Urothelium cell line (cell line): ENCODE measurements at regions not wholly inside any gene's neighbourhood (a gene's known extent, or its start where the extent isn't known, plus 50 kb on each side); places are given as distances from the start of the nearest gene placed in this dataset.
A peak's percentile ranks its signal among the peaks of the same experiment; 100 is the strongest.

Experiments used
- DNase-seq: peaks from one replicate; pipeline ENCODE4 v3.0.0; 2011; ENCODE audit warnings: low spot score, mixed read lengths
- FAIRE-seq: peaks from 2 replicates; lab custom pipeline; 2011; peaks lifted over from hg19 to GRCh38; lab: Jason Lieb, UNC

DNA sequence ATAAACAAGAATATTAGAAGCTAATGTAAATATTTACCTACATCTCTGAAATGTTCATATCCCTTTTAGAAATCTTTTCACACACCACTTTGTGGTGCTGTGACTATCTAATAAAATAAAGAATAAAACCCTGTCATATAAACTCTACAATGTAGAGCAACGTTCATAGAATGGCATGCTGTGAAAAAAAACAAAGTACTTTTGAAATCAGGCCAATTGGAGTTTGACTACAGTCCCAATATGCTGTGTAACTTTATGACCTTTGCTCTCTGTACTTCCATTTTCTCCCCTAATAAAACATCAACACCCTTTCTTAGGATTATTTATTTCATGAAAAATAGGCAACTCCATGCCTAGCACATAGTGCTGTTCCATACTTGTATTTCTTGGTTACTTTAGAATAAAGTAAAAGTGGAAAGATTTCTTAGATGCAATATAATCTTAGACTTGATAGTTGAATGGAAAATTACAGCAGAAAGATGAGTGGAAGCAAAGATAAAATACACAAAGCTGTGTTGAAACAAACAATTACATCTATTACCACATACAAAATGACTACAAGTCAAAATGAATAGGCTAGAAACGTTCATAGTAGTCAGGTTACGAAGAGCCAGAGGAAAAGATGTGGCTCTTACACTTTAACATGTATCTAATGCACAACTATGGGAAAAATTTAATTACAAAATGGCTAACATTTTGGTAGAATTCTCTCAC lies 613.2 kb upstream of the SLITRK5 start:
- FAIRE-seq (no peak), DNase-seq (no peak)

DNA sequence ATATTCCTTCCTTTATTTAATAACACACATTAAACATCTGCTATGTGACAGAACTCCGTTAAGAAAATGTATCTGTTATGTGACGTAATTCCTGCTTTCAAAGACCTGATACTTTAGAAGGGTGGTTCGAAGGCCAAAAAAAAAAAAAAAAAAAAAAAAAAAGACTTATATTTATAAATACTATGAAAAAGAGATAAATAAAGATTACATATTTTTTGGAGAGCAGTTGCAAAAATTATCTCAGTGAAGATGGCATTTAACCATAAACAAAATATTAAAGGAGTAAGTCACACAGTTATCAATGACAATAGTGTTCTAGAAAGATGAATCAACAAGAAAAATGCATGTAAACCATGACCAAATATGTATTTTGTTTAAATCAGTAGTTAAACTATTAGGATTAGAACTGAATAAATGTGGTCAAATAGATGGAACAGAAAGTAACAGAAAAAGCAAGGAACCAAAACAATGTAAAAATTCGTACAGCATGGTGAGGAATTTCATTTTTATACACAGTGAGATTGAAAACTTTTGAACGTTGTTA lies 612.3 kb upstream of the SLITRK5 start:
- DNase-seq: no peak
- no peak for FAIRE-seq

DNA sequence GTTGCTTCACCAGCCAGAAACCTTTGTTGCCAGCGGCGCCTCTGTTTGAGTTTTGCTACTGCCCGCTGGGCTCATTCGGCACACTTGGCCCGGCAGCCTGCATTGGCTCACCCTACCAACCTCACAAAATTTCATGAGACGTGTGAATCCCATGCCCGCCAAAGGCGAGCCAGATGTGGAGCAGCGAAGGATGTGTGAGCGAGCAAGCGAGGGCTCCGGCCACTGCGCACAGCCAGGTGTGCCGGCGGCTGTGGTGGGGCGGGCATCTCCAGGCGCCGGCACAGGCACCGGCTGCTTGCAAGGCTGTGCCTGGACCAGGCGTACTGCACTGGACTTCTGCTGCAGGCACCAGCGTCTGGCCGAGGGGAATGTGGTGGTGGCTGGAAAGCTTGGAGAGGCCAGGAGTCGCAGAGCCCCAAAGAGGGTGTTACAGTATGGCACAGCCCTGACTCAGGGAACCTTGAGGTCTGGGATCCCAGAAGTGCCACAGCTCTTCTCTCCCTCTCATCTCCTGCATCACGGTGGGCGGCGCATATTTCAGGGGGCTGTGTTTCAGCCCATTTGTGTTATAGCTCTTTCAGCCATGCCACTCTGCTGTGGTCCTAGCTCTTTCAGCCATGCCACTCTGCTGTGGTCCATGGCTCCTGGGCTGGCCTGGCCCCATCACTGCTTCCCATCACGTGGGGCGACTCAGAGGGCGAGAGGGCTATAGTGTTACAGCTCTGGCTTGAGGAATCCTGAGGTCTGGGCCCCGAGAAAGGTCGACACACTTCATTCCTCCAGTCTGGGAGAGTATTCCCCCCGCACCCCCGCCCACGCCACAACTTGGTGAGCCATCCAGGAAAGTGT lies 592.0 kb upstream of the SLITRK5 start:
- DNase-seq: no peak
- FAIRE-seq: no peak

DNA sequence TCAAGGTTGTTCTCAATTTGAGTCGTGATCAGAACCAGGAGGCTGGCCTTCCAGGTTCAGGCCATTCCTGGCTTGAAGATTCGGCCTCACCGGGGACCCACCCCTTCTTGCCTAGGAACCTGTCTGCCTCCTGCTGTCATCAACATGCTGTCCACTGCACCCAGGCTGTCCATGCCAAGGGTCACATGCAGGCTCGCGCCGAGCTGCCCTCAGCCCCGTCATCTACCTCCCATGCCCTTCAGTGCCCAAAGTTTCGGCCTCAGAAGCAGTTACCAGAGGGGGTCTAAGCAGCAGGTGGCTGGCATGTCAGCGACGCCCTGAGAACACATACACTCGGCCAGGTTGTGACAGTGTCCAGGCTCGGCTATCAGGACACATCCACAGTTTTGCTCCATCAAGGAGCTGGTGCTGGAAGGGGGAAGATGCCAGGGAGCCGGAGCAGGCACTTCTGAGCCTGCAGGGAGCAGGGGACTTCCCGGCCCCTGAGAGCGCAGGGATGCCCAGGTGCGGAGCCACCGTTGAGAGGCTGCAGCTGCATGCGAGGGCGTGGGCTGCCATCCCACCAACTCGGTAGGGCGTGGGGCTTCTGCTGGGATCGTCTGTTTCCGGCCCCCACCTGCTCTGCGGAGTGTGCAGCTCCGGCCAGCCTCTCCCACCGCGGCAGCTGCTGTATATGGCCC lies 590.9 kb upstream of the SLITRK5 start:
- no peak for DNase-seq
- FAIRE-seq: no peak

DNA sequence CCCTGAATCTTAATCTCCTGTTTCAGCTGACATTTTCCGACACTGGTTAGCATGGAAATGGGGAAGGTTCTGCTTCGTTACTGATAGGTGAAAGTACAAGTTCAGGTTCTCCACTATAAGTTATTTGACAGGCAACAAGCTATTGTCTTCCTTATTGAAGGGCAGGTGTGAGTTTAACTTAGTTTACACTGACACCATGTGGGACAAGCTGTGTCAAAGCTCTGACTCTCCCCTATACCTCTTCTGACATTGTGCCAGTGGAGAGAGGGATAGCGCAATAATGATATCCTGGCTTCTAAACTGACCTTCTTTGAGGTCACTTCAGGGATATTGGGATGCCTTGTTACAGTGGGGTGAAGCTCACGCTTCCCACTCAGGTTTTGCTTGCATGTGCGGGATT lies 587.0 kb upstream of the SLITRK5 start:
- no peak for DNase-seq
- no peak for FAIRE-seq

DNA sequence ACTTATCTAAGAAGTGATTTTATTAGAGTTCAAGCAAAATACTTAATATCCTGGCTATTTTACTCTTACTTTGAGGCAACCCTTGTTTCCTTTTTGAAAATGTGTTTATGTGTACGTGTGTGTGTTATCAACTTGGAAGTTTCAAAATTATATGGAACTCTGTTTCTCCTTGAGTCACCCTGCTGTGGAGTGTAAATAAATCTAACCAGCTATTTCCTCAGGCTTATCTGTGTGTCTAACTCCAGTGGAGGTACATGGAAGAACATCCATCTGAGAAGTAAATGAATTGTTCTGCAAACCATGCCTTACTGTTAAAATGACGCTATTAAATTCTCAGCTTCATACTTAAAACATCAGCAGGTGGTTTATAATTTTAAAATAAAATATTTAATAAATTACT lies 583.4 kb upstream of the SLITRK5 start:
- no peak for FAIRE-seq
- DNase-seq: no peak

DNA sequence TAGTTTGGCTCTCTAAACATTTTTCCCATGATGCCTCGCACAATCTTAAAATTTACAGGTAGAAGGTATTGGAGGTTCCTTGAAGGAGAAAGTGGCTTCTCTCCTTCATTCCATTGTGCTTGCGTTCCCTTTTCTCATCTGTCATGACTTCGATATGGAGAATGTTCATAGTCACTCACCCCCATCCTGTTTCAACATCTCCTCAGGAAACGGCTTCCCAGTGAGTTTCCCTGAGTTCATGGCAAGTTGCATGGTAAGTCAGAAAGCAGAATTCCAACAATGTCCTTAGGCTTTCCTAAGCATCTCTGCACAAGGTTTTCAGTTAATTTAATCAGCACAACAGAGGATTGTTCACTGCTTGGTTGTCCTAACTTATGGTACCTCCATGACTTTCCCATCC lies 581.8 kb upstream of the SLITRK5 start:
- FAIRE-seq: no peak
- no peak for DNase-seq

DNA sequence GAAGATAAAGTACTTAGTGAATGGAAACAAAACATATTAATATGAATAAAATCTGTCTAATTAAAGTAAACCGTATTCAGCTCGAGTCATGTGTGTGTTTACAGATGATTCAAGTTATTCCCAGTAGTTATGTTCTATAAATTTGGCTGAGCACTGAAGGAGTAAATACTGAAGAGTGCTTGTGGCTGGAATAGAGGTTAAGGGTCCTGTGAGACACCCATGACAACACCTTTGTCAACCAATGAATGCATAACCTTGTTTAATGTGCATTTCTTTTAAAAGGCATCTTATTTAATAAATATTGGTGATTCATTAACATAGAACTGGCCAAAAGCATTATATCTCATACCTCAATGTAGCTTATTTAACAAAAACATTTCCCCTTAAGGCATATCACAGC lies 577.8 kb upstream of the SLITRK5 start:
- DNase-seq: no peak
- FAIRE-seq: no peak

DNA sequence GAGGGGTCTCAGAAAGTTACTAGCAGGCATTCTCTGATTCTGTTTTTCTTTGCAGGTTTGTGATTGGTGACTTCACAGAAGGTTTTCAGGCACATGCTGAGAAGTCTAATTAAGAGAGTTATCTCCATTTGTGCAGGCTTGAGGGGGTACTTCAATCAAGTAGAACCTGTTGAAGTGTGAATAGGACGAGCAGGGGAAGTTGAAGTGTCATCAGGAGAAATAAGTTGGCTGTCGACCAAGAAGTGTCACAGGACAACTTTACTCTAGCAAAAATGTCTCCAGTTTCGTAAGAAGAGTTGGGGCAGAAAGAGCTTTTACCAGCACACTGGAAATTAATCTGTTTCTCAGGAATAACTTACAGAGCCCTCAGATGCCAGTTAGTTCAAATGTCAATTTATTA lies 576.5 kb upstream of the SLITRK5 start:
- DNase-seq (no peak), FAIRE-seq (no peak)

DNA sequence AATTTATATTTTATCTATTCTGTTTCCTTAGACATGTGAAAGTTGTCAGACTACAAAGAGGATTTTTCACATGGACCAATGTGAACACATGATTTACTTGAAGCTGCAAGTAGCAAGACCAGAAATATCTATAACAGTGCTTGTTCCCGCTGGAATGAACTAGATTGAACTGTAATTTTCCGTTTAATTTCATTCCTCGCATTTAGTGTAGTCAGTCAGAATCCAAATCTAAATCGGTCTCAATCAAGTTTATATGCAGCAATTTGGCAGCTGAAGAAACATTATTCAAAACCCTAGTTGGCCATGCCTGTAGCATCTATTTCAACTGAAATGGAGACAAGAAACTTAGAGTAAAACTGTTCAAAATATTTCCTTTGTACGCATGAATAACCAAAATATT lies 570.7 kb upstream of the SLITRK5 start:
- DNase-seq: no peak
- FAIRE-seq: no peak

DNA sequence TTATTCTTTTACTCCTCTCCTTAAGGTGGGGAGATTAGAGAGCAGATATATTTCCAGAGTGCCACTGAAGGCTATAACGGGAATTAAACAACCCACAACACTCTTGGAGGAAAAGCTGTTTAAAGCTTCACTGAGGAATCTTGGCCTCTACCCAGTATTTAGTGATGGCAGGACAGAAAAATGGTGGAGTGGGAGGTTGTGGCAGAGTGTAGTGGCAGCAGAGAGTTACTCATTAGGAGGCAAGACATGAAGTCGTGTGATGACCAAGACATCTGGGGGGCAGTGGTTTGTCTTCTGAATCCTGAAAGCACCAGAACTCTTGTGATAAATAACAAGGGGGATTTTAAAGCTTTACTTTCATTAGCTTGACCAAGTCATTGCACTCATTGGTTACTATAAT lies 563.5 kb upstream of the SLITRK5 start:
- DNase-seq: no peak
- FAIRE-seq: no peak

DNA sequence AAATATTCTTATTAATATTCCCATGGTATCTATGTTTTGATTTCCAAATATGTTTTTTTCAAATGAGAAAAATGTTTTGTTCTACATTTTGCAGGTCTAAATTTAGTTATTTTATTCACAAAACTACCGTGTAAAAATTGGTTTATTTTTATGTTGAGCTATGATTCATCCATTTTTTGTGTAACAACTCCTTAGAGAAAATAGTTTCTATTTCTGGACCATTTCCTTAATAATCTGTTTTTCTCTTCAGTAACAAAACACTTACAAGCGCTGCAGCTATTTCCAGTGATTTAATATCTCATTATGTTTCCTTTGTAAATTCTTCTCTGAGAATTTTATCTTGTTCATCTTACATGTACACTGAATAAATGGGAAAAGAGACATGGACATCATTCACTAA lies 550.7 kb upstream of the SLITRK5 start:
- no peak for DNase-seq

DNA sequence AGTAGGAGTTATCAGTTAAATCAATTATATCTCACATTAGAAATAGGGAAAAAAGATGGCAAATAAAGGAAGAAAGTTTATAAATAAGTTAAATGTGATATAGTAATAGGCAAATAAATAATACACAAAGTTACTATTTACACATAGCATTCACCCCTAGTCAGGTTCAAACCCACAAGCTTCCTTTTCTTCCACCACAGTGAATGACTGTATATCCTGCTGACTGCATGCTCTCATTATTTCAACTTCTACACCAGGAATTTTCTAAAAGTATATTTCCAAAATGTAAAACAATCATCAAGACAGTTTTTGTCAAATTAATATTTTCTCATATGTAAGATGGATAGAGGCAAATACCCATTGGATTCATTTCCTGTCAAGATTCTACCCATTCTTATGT lies 548.6 kb upstream of the SLITRK5 start:
- DNase-seq (no peak), FAIRE-seq (no peak)

More for the DNA sequence above, 550.7 kb upstream of the SLITRK5 start:
- FAIRE-seq: no peak

DNA sequence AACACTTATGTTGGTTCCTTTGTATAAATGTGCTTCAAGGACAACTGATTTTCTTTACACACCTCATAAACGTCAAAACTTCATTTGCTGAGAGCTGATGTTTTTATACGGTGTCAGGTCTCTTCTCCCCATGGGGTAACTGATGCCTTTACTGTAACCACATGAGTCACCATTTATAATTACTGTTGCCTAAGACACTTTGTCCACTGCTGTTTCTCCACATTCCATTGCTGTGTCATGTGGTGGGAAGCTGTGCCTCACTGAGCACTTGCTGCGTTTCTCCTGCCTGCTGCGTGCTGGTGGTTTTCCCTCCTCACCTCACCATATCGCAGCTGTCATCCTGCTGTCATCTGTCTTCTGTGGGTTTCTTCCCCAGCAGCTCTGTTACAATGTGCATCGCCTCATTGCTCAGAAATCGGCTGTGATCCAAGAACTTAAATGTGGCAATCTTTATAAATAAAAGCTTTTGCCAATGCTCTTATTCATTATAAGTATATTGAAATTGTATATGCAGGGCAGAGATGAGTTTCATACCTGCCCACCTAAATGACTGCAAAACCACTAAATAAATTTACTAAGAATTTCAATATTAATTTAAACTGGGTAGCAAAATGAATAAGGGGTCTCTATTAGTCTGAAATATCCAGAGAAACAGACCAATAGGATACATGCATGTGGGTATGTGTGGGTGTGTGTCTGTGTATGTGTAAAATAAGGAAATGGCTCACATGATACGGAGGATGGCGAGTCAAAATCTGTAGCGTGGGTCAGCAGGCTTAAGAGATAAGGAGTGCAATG lies 547.0 kb upstream of the SLITRK5 start:
- peak; percentile 65 for DNase-seq
- no peak for FAIRE-seq

DNA sequence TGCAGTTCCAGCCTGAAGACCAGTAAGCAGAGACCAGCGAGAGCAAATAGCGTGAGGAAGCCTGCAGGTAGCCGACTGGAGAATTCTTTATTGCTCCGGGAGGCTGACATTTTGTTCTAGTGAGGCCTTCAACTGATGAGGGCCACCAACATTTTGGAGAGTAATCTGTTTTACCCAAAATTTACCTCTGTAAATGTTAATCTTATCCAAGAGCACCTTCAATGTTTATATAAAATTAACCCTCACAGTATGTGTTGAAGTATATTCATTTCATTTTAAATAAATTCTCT lies 546.4 kb upstream of the SLITRK5 start:
- FAIRE-seq: no peak
- DNase-seq: no peak

DNA sequence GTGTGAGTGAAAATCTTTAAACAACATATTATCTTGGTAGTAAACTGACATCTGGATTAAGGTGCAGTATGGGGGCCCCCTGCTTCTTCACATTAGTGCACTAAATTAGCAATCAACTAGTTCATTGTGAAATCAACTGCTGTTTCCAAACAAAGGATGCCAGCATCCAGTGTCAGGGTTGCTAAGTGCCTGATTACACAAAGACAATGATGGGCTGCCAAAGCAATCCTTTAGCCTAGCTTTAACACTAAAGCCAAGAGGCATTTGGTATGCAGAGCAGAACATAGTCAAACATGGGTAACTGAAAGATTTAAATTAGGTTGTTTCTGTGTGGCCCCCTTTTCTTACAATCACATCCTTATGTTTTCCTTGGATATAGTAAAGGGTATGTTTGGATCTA lies 543.1 kb upstream of the SLITRK5 start:
- FAIRE-seq: no peak
- no peak for DNase-seq

DNA sequence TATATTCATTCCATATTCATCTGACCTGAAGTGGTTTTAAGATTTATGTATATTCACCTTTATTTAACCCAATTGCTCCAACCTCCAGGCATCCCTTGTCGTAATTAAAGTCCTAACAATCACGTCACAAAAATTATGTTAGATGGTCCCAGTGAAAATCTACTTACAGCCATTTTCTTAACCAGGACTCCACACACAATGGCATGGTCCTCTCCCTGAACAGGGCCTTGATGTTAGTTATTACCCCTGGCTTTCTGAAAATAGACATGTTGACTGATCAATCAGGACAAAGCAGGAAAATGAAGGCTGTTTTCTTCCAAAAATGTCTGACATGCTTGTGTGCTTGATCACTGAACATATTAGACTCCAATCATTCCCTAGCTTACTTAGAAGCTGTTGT lies 542.7 kb upstream of the SLITRK5 start:
- DNase-seq (no peak), FAIRE-seq (no peak)

DNA sequence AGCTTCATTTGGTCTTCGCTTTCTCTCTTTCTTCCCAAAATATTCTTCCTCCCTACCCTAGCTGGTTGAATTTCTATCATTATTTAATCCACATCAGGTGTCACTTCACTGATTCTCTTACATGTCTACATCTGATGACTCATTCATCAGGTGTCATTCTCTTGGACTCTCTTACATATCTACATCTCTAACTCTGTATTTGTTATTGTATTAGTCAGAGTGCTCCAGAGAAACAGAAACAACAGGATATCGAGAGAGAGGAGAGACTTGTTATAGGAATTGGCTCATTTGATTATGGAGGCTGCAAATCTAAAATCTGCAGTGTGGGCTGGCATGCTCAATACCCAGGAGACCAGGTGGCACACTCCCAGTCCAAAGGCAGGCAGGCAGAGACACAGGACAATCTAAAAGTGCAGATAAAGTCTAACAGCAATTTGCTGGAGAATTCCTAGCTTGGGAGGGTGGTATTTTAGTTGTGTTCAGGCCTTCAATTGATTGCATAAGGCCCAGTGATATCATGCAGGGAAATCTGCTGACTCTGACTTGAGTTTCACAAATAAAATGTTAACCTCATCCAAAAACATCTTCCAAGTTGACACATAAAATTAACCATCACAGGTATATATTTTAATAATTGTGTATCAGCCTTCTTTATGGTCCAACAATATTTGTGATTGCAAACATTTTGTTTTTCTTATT lies 541.4 kb upstream of the SLITRK5 start:
- DNase-seq (no peak), FAIRE-seq (no peak)

DNA sequence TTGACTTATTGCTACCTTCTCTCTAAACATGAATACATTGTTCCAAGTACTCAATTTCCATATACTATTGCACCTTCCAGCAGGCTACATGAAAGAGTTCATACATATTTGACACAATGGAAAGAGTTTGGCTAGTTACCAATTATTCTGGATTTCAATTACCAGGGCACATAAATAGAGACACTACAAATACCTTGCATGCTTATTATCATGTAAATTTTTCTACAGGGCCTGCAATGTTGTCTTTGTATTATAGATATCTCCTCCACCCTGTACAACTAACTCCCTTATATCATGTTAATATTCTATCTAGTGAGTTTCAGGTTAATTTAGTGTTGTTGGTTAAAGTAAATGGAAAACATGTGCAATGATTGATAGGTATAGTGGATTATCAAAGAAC lies 540.7 kb upstream of the SLITRK5 start:
- DNase-seq (no peak), FAIRE-seq (no peak)

DNA sequence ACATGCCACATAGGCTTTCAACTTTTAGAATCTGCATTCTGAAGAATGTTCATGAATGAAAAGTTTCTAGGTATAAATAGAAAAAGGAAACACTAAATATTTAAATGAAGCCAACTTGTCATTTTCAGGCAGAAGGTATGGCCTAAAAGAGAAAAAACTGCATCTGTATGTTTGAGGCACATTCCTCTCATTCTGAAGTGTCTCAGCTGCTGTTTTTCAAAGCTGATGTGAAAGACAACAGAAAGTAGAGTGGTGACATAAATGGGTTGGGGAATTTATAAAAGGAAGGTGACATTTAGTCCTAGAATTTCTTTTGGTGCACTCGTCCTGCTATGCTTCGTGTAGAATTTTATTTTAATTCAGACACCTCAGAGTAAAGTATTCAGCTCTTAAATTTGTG lies 539.6 kb upstream of the SLITRK5 start:
- no peak for DNase-seq
- no peak for FAIRE-seq
